ENCODE measurements at regions not wholly inside any gene's neighbourhood (a gene's known extent, or its start where the extent isn't known, plus 50 kb on each side); places are given as distances from the start of the nearest gene placed in this dataset.

DNA sequence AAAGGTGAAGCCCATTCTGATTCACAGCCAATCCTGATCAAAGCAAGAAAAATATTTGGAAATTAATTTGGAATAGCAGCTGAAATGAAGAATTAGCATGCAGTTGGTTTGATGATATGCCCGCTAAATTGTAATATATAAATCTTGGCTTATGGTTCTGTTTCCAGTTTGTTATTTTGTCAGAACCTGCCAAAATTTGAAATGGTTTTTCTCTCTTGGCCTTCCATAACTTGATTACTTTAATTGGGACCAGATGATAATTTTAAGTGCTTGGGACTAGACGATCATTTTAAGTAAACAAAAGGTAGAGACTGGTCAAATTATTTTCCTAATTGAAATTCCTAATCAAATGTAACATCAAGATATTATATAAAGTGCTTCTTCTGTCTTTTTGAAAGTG, 842.4 kb downstream of the TBL1XR1 start:
- Histone ChIP-seq H3K79me2 (ENCODE audit: insufficient read depth, low read length) (peaks cover 5% of the 10 kb centered on the region; the same call in 1 of the 2 replicates), H3K4ac (ENCODE audit: low read depth, low read length) (no peak overlapping the region), H4K8ac (replicated peaks; ENCODE audit: insufficient read length, low read depth, low read length) (no peak overlapping the region), H3K56ac (ENCODE audit: insufficient read length, low read depth, low read length) (no peak overlapping the region), H3K9me3 (ENCODE audit: control insufficient read depth, low read depth, low read length) (no peaks in the 10 kb centered on the region), H2BK5ac (ENCODE audit: insufficient read length, low read length) (no peak overlapping the region), H3K4me1 (ENCODE audit: insufficient read depth, low read length) (no peaks in the 10 kb centered on the region; the same call in 1 of the 2 replicates), H3K18ac (ENCODE audit: insufficient read length, low read depth, low read length) (no peak overlapping the region), H4K5ac (ENCODE audit: insufficient read length, low read depth, low read length) (no peak overlapping the region), H3K4me2 (ENCODE audit: insufficient read depth, insufficient read length, low read length) (no peak overlapping the region), H2AK5ac (ENCODE audit: insufficient read length, low read length) (no peak overlapping the region), H3K23ac (ENCODE audit: insufficient read length, low read depth, low read length) (no peak overlapping the region), H3K27me3 (ENCODE audit: insufficient read depth, low read length) (no peaks in the 10 kb centered on the region), H3T11ph (ENCODE audit: low read length) (no peak overlapping the region), H2BK120ac (ENCODE audit: low read depth, low read length, poor library complexity, severe bottlenecking) (no peak overlapping the region), H3K27ac (ENCODE audit: insufficient read length, low read depth, low read length) (no peak overlapping the region), H3K9ac (ENCODE audit: extremely low read depth, insufficient read length, low read length) (no peak overlapping the region), H2BK12ac (ENCODE audit: insufficient read length, low read depth, low read length) (no peak overlapping the region), H4K91ac (ENCODE audit: insufficient read length, low read depth, low read length) (no peak overlapping the region), H2BK15ac (ENCODE audit: low read depth, low read length) (no peak overlapping the region), H3K79me1 (ENCODE audit: insufficient read depth, low read depth, low read length, poor library complexity, severe bottlenecking) (peaks cover 2% of the 10 kb centered on the region), H2AFZ (ENCODE audit: low read length) (no peak overlapping the region), H3K23me2 (ENCODE audit: insufficient read length, low read depth, low read length, poor library complexity, severe bottlenecking) (no peaks in the 10 kb centered on the region), H2BK20ac (ENCODE audit: low read depth, low read length, poor library complexity, severe bottlenecking) (no peak overlapping the region), H4K20me1 (ENCODE audit: control insufficient read depth, insufficient read depth, insufficient read length) (no peaks in the 10 kb centered on the region), H3K14ac (ENCODE audit: insufficient read depth, low read length) (no peak overlapping the region)
- Mint-ChIP-seq H3K27ac (no peak overlapping the region), H3K4me3 (no peak overlapping the region), H3K27me3 (ENCODE audit: low read depth) (no peaks in the 10 kb centered on the region), H3K9me3 (no peaks in the 10 kb centered on the region), H3K4me1 (peaks cover 4 to 13% of the 10 kb centered on the region in 2 experiments; a peak in 2 of 4 replicates), H3K36me3 (ENCODE audit: insufficient read depth in 1 of 3, low read depth in 3 of 3) (peaks cover 0 to 4% (median 0%) of the 10 kb centered on the region in 3 experiments; a peak in 1 of 7 replicates)
- TF ChIP-seq, protein P1, sequence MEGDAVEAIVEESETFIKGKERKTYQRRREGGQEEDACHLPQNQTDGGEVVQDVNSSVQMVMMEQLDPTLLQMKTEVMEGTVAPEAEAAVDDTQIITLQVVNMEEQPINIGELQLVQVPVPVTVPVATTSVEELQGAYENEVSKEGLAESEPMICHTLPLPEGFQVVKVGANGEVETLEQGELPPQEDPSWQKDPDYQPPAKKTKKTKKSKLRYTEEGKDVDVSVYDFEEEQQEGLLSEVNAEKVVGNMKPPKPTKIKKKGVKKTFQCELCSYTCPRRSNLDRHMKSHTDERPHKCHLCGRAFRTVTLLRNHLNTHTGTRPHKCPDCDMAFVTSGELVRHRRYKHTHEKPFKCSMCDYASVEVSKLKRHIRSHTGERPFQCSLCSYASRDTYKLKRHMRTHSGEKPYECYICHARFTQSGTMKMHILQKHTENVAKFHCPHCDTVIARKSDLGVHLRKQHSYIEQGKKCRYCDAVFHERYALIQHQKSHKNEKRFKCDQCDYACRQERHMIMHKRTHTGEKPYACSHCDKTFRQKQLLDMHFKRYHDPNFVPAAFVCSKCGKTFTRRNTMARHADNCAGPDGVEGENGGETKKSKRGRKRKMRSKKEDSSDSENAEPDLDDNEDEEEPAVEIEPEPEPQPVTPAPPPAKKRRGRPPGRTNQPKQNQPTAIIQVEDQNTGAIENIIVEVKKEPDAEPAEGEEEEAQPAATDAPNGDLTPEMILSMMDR (conservative IDR thresholded peaks at IDR 0.05): no peak
- WGBS (ENCODE audit: extremely low coverage, insufficient read length, low lambda C conversion rate): no CpG with 5 or more reads among the region's 2 CpGs
- DNase-seq: no peak

Data from H9 (cell line).